Heart right ventricle (tissue), 16 donors: ENCODE measurements at regions not wholly inside any gene's neighbourhood (a gene's known extent, or its start where the extent isn't known, plus 50 kb on each side); places are given as distances from the start of the nearest gene placed in this dataset.

Source experiments
- ATAC-seq, 8 donors: fragments of 200-7000 bp; cut with Tn5 transposase; one replicate each; pipeline ENCODE4 v1.9.1; 2020; ENCODE audit warnings: mild to moderate bottlenecking in 8 of 8, moderate library complexity in 8 of 8, moderate number of reproducible peaks in 1 of 8
- DNase-seq, 2 donors: peaks; one replicate each; pipeline ENCODE4 v3.0.0-alpha.2; 2020
- H3K27ac ChIP-seq, 10 donors: fragments of 200-600 bp; sonication (generic) in 2 of 10; one replicate each; pipeline versions ENCODE4 v1.5.0 to v1.8.0; 2020 to 2022; ENCODE audit warnings: mild to moderate bottlenecking in 3 of 10
- H3K27me3 ChIP-seq, 7 donors: fragments of 200-600 bp; one replicate each; pipeline ENCODE4 v1.8.0; 2021 to 2022; ENCODE audit warnings: mild to moderate bottlenecking in 2 of 7
- H3K36me3 ChIP-seq, 9 donors: fragments of 200-600 bp; sonication (generic) in 1 of 9; one replicate each; pipeline versions ENCODE4 v1.5.0 to v1.8.0; 2020 to 2022; ENCODE audit warnings: mild to moderate bottlenecking in 2 of 9
- H3K4me1 ChIP-seq, 9 donors: fragments of 200-600 bp; sonication (generic) in 1 of 9; one replicate each; pipeline versions ENCODE4 v1.5.0 to v1.8.0; 2020 to 2022; ENCODE audit warnings: mild to moderate bottlenecking in 4 of 9
- H3K4me3 ChIP-seq, 10 donors: fragments of 200-600 bp; sonication (generic) in 2 of 10; one replicate each; pipeline versions ENCODE4 v1.5.0 to v1.8.0; 2020 to 2022; ENCODE audit warnings: mild to moderate bottlenecking in 7 of 10, moderate library complexity in 2 of 10
- H3K9me3 ChIP-seq, 11 donors: fragments of 200-600 bp in 10 of 11; sonication (generic) in 2 of 11; one replicate each; pipeline versions ENCODE4 v1.5.0 to v1.8.0; 2013 to 2022; ENCODE audit warnings: mild to moderate bottlenecking in 2 of 11, control low read depth in 1 of 11, moderate library complexity in 1 of 11
- WGBS, 2 donors: extraction: QIAGEN DNeasy Blood & Tissue Kit; methylation state at CpG; one replicate each; pipeline ENCODE4 v1.1.7; 2013; ENCODE audit warnings: inconsistent platforms in 1 of 2; 5-methylcytosine and 5-hydroxymethylcytosine counted together
- intact Hi-C, 10 donors: fragments of 100-400 bp; cut with DNase I; formaldehyde crosslinking; loops; one replicate each; pipeline versions ENCODE4 v1.11.1 to v1.14.2; 2022
- TF ChIP-seq, protein P1 (sequence below), 9 donors: fragments of 200-600 bp; sonication (generic) in 2 of 9; IDR thresholded peaks; one replicate each; pipeline versions ENCODE4 v1.5.0 to v1.8.0; 2021 to 2022; ENCODE audit warnings: antibody characterized with exemption in 9 of 9, mild to moderate bottlenecking in 5 of 9, moderate library complexity in 1 of 9
- donor health status: Arrhythmogenic right ventricular cardiomyopathy.
- donor health status: ischemic (EF 13 %, LVEDD 7.1; RV severe dilation, severe dysfunction).
- donor health status: healthy with polysubstance abuse.
- donor health status: DM: no; HTN: yes; CAD: no.
- donor health status: DM: no; HTN: no; CAD: no.
- donor health status: ischemic (EF 25% LVEDD 6.9; RV normal size, moderate dysfunction).
- donor health status: ischemic (EF 25% LVEDD 5.7; RV mildly dilated, moderate dysfunction).
- donor health status: healthy.
- donor health status: DM: yes; HTN: yes; CAD: no.
- donor health status: Ischemic cardiomyopathy.
- donor health status: ischemic (EF 35%, LVEDD 5.7; RV mildly dilated, moderate dysfunction).
- donor health status: nonischemic (EF 11% LVEDD 7.7; RV severe dilation, severe dysfunction).
- donor health status: DM: yes; HTN: yes; CAD: no.
- donor health status: PGD.
- donor health status: ischemic (EF 29% LVEDD 5.4; RV normal size, mild dysfunction).
- donor health status: nonischemic (EF 23%, LVEDD 6.1; RV moderate dilation, normal function).

DNA sequence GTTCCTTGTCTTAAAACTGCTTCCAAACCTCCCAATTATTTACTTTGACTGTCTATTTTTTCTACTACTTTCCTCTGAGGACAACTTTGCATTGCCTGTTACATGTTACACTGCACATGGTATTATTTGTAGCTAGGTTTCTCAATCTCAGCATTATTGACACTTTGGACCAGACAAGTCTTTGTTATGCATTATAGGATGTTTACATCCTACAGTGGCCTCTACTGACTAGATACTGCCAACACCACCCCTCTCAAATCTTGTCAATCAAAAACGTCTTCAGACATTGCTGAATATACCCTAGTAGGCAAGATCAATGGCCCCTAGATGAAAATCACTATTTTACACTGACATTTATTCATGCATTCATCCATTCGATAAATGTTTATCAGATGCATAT, 129.6 kb upstream of the DNAJC10 start:
- ATAC-seq, result no peak
- Histone ChIP-seq H3K9me3 (no peaks in the 10 kb centered on the region), H3K36me3 (no peaks in the 10 kb centered on the region), H3K27ac (no peak overlapping the region), H3K4me1 (no peaks in the 10 kb centered on the region), H3K27me3 (no peaks in the 10 kb centered on the region), H3K4me3 (no peak overlapping the region)
- 79 to 87% methylated on average over 2 of the region's 2 CpGs for WGBS, 2 donors
- intact Hi-C loops, result loop anchor here in 2 of 10 donors (10.0 kb wide), 1 partner anchor 122 kb away; no protein-coding TSS in a partner anchor
- TF ChIP-seq, protein P1, sequence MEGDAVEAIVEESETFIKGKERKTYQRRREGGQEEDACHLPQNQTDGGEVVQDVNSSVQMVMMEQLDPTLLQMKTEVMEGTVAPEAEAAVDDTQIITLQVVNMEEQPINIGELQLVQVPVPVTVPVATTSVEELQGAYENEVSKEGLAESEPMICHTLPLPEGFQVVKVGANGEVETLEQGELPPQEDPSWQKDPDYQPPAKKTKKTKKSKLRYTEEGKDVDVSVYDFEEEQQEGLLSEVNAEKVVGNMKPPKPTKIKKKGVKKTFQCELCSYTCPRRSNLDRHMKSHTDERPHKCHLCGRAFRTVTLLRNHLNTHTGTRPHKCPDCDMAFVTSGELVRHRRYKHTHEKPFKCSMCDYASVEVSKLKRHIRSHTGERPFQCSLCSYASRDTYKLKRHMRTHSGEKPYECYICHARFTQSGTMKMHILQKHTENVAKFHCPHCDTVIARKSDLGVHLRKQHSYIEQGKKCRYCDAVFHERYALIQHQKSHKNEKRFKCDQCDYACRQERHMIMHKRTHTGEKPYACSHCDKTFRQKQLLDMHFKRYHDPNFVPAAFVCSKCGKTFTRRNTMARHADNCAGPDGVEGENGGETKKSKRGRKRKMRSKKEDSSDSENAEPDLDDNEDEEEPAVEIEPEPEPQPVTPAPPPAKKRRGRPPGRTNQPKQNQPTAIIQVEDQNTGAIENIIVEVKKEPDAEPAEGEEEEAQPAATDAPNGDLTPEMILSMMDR (IDR thresholded peaks at IDR 0.05), result no peak
- no peak for DNase-seq

DNA sequence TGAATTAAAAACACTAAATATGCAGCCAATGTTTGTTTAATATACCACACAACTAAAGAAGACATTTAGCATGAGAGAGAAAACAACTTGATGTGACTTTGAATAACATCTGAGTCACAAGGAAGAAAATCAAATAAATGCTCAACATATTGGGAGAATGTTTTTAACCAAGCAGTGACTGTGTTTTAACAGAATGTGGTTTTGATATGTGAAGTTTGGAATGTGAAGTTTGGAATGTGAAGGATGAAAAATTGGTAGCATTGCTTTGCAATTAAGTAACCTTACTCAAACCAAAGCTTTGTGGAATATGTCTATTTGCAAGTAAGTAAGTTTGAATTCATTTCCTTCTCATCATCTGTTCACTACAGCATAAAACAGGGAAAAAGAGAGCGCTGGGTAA, 128.2 kb upstream of the DNAJC10 start:
- Histone ChIP-seq H3K36me3 (no peaks in the 10 kb centered on the region), H3K9me3 (no peaks in the 10 kb centered on the region), H3K27me3 (no peaks in the 10 kb centered on the region), H3K27ac (no peak overlapping the region), H3K4me1 (no peaks in the 10 kb centered on the region), H3K4me3 (no peak overlapping the region)
- ATAC-seq (no peak), DNase-seq (no peak)
- TF ChIP-seq, protein P1 (IDR thresholded peaks at IDR 0.05), result no peak
- 87 to 95% methylated on average over 1 of the region's 1 CpG for WGBS, 2 donors
- intact Hi-C loops, result loop anchor here in 2 of 10 donors (10.0 kb wide), 1 partner anchor 123 kb away; no protein-coding TSS in a partner anchor

DNA sequence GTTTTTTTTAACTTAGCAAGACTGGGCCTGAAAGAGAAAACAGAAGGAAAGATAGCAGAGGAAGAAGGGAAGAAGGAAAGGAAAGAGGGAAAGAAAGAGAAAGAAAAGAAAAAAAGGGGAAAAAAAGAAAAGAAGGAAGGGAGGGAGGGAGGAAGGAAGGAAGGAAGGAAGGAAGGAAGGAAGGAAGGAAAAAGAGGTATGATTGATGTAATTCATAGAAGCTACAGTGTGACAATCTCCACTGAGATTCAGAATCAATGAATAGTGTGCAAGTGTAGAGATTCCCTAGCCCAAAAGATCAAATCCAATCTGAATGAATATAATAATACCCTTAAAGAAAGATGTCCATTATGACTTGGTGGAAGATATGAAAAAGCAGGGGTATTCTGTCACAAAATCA, 126.9 kb upstream of the DNAJC10 start:
- DNase-seq (no peak), ATAC-seq (no peak)
- Histone ChIP-seq H3K27me3 (no peaks in the 10 kb centered on the region), H3K36me3 (no peaks in the 10 kb centered on the region), H3K4me1 (peaks cover 0 to 8% (median 0%) of the 10 kb centered on the region in 9 donors), H3K9me3 (no peaks in the 10 kb centered on the region), H3K4me3 (no peak overlapping the region), H3K27ac (no peak overlapping the region)
- intact Hi-C loops, result loop anchor here in 2 of 10 donors (10.0 kb wide), 1 partner anchor 124 kb away; no protein-coding TSS in a partner anchor
- TF ChIP-seq, protein P1 (IDR thresholded peaks at IDR 0.05), result no peak

DNA sequence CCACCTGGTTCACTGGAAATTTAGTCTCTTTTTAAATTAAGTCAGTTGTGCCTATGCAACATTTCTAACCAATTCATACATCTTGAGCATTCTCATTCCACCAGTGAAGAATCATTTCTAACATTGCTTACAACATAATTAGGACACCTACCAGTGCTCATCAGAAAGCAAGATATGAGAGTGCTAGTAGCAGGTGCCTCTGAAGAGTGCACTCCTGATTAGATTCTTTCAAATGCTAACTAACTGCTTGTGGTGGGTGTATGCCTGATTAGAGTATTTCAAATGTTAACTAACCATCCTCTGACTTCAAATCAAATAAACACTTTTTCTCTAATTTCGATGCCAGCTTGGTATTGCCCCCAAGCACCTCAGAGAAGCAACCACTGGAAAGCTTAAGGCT, 124.3 kb upstream of the DNAJC10 start:
- Histone ChIP-seq H3K4me3 (no peak overlapping the region), H3K4me1 (peaks cover 0 to 8% (median 0%) of the 10 kb centered on the region in 9 donors), H3K9me3 (no peaks in the 10 kb centered on the region), H3K27ac (no peak overlapping the region), H3K27me3 (no peaks in the 10 kb centered on the region), H3K36me3 (no peaks in the 10 kb centered on the region)
- intact Hi-C loops, result no loop called here
- WGBS, 2 donors, result 53 to 56% methylated on average over 1 of the region's 1 CpG
- DNase-seq (no peak), ATAC-seq (no peak)
- TF ChIP-seq, protein P1 (IDR thresholded peaks at IDR 0.05), result no peak
